Gastroesophageal sphincter (tissue), 3 donors: ENCODE measurements at regions not wholly inside any gene's neighbourhood (a gene's known extent, or its start where the extent isn't known, plus 50 kb on each side); places are given as distances from the start of the nearest gene placed in this dataset.

Experiments
- CTCF ChIP-seq, 4 experiments: fragments of 200-600 bp in 2 of 4; fragments of 450-650 bp in 2 of 4; sonication (generic) in 1 of 4; IDR thresholded peaks; one replicate each; pipeline ENCODE4 v1.5.1; 2017 to 2019; ENCODE audit warnings: antibody characterized with exemption in 4 of 4, mild to moderate bottlenecking in 2 of 4, moderate library complexity in 2 of 4
- EP300 ChIP-seq: sonication (generic); formaldehyde crosslinking; IDR thresholded peaks from one replicate; pipeline ENCODE4 v1.6.1; 2017; ENCODE audit warnings: antibody characterized with exemption, mild to moderate bottlenecking
- POLR2AphosphoS5 ChIP-seq: sonication (generic); formaldehyde crosslinking; IDR thresholded peaks from one replicate; pipeline ENCODE4 v1.6.1; 2017; ENCODE audit warnings: antibody characterized with exemption

- TF ChIP-seq EP300 (no peak), CTCF (IDR thresholded peaks at IDR 0.05) (no peak), POLR2AphosphoS5 (no peak)
Measured at GRCh38 chr3:110332629-110333028, 739.0 kb upstream of the NECTIN3 start.
